DND-41 (cell line): ENCODE measurements at regions not wholly inside any gene's neighbourhood (a gene's known extent, or its start where the extent isn't known, plus 50 kb on each side); places are given as distances from the start of the nearest gene placed in this dataset.

Source experiments
- ATAC-seq: fragments of 200-7000 bp; cut with Tn5 transposase; 3 replicates; pipeline ENCODE4 v1.9.1; 2021; ENCODE audit warnings: low read depth; ENCODE audit not compliant: insufficient read depth
- DNase-seq: peaks from one replicate; pipeline ENCODE4 v3.0.0-alpha.2; 2020
- H2AFZ ChIP-seq: 2 replicates; pipeline ENCODE4 v1.6.0; 2012; ENCODE audit warnings: low read depth, low read length
- H3K27ac ChIP-seq: 2 replicates; pipeline ENCODE4 v1.5.1; 2012; ENCODE audit warnings: low read length, inconsistent platforms
- H3K27me3 ChIP-seq: fragments of 200-600 bp; sonication (generic); 2 replicates; pipeline ENCODE4 v1.6.0; 2012; ENCODE audit warnings: low read length, mild to moderate bottlenecking, inconsistent platforms; ENCODE audit not compliant: insufficient read depth, poor library complexity
- H3K36me3 ChIP-seq: 2 replicates; pipeline ENCODE4 v1.5.1; 2012; ENCODE audit warnings: low read length, inconsistent platforms; ENCODE audit not compliant: insufficient read depth
- H3K4me1 ChIP-seq: 2 replicates; pipeline ENCODE4 v1.5.1; 2012; ENCODE audit warnings: mild to moderate bottlenecking, low read length; ENCODE audit not compliant: insufficient read depth
- H3K4me2 ChIP-seq: 2 replicates; pipeline ENCODE4 v1.6.0; 2012; ENCODE audit warnings: mild to moderate bottlenecking, moderate library complexity, low read length, inconsistent platforms; ENCODE audit not compliant: insufficient read depth
- H3K4me3 ChIP-seq, 2 experiments: fragments of 200-600 bp in 1 of 2; shearing (Covaris generic) in 1 of 2; 2 replicates each; pipeline ENCODE4 v1.5.1; 2012 to 2016; ENCODE audit warnings: inconsistent platforms in 2 of 2, low read length in 2 of 2, mild to moderate bottlenecking in 2 of 2, low read depth in 1 of 2, moderate library complexity in 1 of 2
- H3K79me2 ChIP-seq: 2 replicates; pipeline ENCODE4 v1.6.0; 2012; ENCODE audit warnings: low read length, inconsistent platforms; ENCODE audit not compliant: insufficient read depth
- H3K9ac ChIP-seq: 2 replicates; pipeline ENCODE4 v1.6.0; 2012; ENCODE audit warnings: low read depth, mild to moderate bottlenecking, inconsistent platforms, low read length, moderate library complexity
- H3K9me3 ChIP-seq: 2 replicates; pipeline ENCODE4 v1.5.1; 2012; ENCODE audit warnings: low read length, moderate library complexity, mild to moderate bottlenecking, inconsistent platforms; ENCODE audit not compliant: insufficient read depth, severe bottlenecking
- H4K20me1 ChIP-seq: 2 replicates; pipeline ENCODE4 v1.6.0; 2012; ENCODE audit warnings: low read length; ENCODE audit not compliant: insufficient read depth
- CTCF ChIP-seq: IDR thresholded peaks from 2 replicates; pipeline ENCODE4 v1.5.1; 2012; ENCODE audit warnings: borderline replicate concordance, low read length, moderate library complexity, mild to moderate bottlenecking; ENCODE audit not compliant: poor library complexity, severe bottlenecking; ENCODE audit errors: extremely low read depth
- EZH2 ChIP-seq: IDR thresholded peaks from 3 replicates; pipeline ENCODE4 v1.6.1; 2012; ENCODE audit warnings: borderline replicate concordance, low read depth, mild to moderate bottlenecking, moderate library complexity, low read length, inconsistent platforms; ENCODE audit not compliant: severe bottlenecking

- no peak for DNase-seq
- H3K36me3 ChIP-seq: no peaks in the 10 kb centered on the region
- H3K79me2 ChIP-seq: no peaks in the 10 kb centered on the region
- H3K27ac ChIP-seq: no peak overlapping the region
- no peak for ATAC-seq
- no peaks in the 10 kb centered on the region for H3K27me3 ChIP-seq
- TF ChIP-seq EZH2 (no peak), CTCF (no peak)
- H3K9ac ChIP-seq: no peak overlapping the region
- no peaks in the 10 kb centered on the region for H3K9me3 ChIP-seq
- no peak overlapping the region for H3K4me3 ChIP-seq
- no peak overlapping the region for H2AFZ ChIP-seq
- no peaks in the 10 kb centered on the region for H3K4me1 ChIP-seq
- H3K4me2 ChIP-seq: no peak overlapping the region
- H4K20me1 ChIP-seq: no peaks in the 10 kb centered on the region
These were observed 203.1 kb downstream of the INSIG2 start for GRCh38 chr2:118291251-118291880.

- Histone ChIP-seq H3K9me3 (no peaks in the 10 kb centered on the region), H3K9ac (no peak overlapping the region), H3K4me1 (no peaks in the 10 kb centered on the region), H3K4me2 (no peak overlapping the region), H3K36me3 (no peaks in the 10 kb centered on the region), H3K27ac (no peak overlapping the region), H3K79me2 (no peaks in the 10 kb centered on the region), H3K4me3 (no peak overlapping the region), H2AFZ (no peak overlapping the region), H3K27me3 (no peaks in the 10 kb centered on the region), H4K20me1 (no peaks in the 10 kb centered on the region)
- DNase-seq (no peak), ATAC-seq (no peak)
- no peak for TF ChIP-seq EZH2
- TF ChIP-seq CTCF: no peak
These were observed 202.4 kb downstream of the INSIG2 start for GRCh38 chr2:118290411-118291250.

- no peaks in the 10 kb centered on the region for H3K79me2 ChIP-seq
- no peaks in the 10 kb centered on the region for H3K9me3 ChIP-seq
- no peak overlapping the region for H2AFZ ChIP-seq
- no peak for TF ChIP-seq CTCF
- no peak for TF ChIP-seq EZH2
- no peak overlapping the region for H3K4me2 ChIP-seq
- H4K20me1 ChIP-seq: no peaks in the 10 kb centered on the region
- DNase-seq: no peak
- H3K27ac ChIP-seq: no peak overlapping the region
- no peak overlapping the region for H3K9ac ChIP-seq
- H3K4me1 ChIP-seq: no peaks in the 10 kb centered on the region
- H3K4me3 ChIP-seq: no peak overlapping the region
- no peaks in the 10 kb centered on the region for H3K27me3 ChIP-seq
- no peak for ATAC-seq
- no peaks in the 10 kb centered on the region for H3K36me3 ChIP-seq
These were observed 190.7 kb downstream of the INSIG2 start for GRCh38 chr2:118279005-118279404.
